Peyer's patch (tissue), 4 donors: ENCODE measurements at regions not wholly inside any gene's neighbourhood (a gene's known extent, or its start where the extent isn't known, plus 50 kb on each side); places are given as distances from the start of the nearest gene placed in this dataset.
"Not testable (repeated sequence)": the region's sequence is repeated elsewhere in the genome, so short reads cannot be mapped to it uniquely, and the experiment has no call there.

ENCODE experiments used
- DNase-seq, 3 donors: peaks; one replicate each; pipeline ENCODE4 v3.0.0-alpha.2; 2017 to 2019
- H3K27ac ChIP-seq, 4 donors: fragments of 200-600 bp; sonication (generic); one replicate each; pipeline ENCODE4 v1.5.1; 2016 to 2019
- H3K27me3 ChIP-seq, 2 donors: fragments of 200-600 bp; sonication (generic); one replicate each; pipeline ENCODE4 v1.5.1; 2019
- H3K36me3 ChIP-seq, 3 donors: fragments of 200-600 bp; sonication (generic); one replicate each; pipeline ENCODE4 v1.5.1; 2016 to 2019
- H3K4me1 ChIP-seq, 4 donors: fragments of 200-600 bp; sonication (generic); one replicate each; pipeline ENCODE4 v1.5.1; 2016 to 2019
- H3K4me3 ChIP-seq, 4 donors: fragments of 200-600 bp; sonication (generic); 1 replicate in 3 of 4; 2 replicates in 1 of 4; pipeline ENCODE4 v1.5.1; 2016 to 2019; ENCODE audit warnings: mild to moderate bottlenecking in 1 of 4
- H3K9me3 ChIP-seq, 4 donors: fragments of 200-600 bp; sonication (generic); one replicate each; pipeline ENCODE4 v1.5.1; 2016 to 2019; ENCODE audit warnings: mild to moderate bottlenecking in 1 of 4
- POLR2A ChIP-seq, 2 donors: fragments of 450-650 bp; IDR thresholded peaks; one replicate each; pipeline ENCODE4 v1.5.1; 2017; ENCODE audit warnings: antibody characterized with exemption in 2 of 2, mild to moderate bottlenecking in 2 of 2, moderate library complexity in 2 of 2
- TF ChIP-seq, protein P1 (sequence below), 6 experiments: fragments of 450-650 bp in 4 of 6; fragments of 200-600 bp in 2 of 6; sonication (generic) in 1 of 6; IDR thresholded peaks; one replicate each; pipeline ENCODE4 v1.5.1; 2017 to 2019; ENCODE audit warnings: antibody characterized with exemption in 6 of 6, mild to moderate bottlenecking in 3 of 6, moderate library complexity in 1 of 6

DNA sequence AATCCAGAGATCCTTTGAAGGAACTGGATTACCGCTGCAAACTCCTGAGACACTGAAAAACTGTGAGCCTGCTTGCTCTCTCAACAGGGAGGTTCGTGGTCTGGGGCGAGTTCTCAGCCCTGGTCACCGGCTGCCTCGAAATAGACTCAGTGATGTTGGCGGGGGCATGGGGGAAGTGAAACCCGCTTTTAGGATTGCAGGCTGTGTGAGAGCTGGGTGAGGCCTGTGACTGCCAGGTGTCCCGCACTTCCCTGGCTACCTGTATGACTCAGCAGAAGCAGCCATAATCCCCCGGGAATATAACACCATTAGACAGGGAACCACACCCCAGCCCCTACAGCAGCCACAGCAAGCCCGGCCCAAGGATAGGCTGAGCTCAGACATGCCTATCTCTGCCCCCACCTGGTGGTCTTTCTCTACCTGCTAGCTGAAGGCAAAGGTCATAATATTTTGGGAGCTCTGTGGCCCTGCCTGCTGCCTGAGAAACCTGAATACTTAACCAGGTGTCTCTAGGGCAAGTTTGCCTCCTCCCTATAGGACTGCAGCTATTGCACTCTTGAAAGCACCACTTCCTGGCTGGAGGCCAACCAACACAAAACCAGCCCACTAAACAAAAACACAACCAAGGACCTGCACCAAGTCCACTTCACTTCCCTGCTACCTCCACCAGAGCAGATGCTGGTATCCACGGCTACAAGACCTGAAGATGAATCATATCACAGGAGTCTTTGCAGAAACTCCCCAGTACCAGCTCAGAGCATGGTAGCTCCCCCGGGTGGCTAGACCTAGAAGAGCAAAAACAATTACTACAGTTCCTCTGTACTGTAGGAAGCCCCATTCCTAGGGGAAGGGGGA, 202.0 kb downstream of the RRAGB start:
- no peaks in the 10 kb centered on the region for H3K27me3 ChIP-seq
- H3K9me3 ChIP-seq = no peaks in the 10 kb centered on the region
- no peak overlapping the region for H3K27ac ChIP-seq
- DNase-seq = peak in 2 of 3 donors; percentile 77 to 78
- TF ChIP-seq, protein P1, sequence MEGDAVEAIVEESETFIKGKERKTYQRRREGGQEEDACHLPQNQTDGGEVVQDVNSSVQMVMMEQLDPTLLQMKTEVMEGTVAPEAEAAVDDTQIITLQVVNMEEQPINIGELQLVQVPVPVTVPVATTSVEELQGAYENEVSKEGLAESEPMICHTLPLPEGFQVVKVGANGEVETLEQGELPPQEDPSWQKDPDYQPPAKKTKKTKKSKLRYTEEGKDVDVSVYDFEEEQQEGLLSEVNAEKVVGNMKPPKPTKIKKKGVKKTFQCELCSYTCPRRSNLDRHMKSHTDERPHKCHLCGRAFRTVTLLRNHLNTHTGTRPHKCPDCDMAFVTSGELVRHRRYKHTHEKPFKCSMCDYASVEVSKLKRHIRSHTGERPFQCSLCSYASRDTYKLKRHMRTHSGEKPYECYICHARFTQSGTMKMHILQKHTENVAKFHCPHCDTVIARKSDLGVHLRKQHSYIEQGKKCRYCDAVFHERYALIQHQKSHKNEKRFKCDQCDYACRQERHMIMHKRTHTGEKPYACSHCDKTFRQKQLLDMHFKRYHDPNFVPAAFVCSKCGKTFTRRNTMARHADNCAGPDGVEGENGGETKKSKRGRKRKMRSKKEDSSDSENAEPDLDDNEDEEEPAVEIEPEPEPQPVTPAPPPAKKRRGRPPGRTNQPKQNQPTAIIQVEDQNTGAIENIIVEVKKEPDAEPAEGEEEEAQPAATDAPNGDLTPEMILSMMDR (IDR thresholded peaks at IDR 0.05) = no peak
- no peak for TF ChIP-seq POLR2A (IDR thresholded peaks at IDR 0.05)
- no peak overlapping the region for H3K4me3 ChIP-seq
- no peaks in the 10 kb centered on the region for H3K4me1 ChIP-seq
- H3K36me3 ChIP-seq = no peaks in the 10 kb centered on the region

DNA sequence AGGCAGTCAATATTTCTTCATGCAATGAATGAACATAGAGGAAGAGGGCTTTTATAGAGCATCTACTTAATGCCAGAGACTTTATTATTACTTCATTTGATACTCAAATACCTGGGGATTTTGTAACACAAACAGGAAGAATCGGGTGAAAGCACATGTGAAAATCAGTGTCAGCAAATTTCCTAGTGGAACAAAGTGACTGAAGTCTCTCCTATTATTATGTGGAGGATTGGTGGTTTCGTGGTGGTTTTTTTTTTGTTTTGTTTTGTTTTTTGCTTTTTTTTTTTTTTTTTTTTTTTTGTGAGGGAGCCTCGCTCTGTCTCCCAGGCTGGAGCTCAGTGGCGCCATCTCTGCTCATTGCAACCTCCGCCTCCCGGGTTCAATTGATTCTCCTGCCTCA, 207.0 kb downstream of the RRAGB start:
- H3K9me3 ChIP-seq = no peaks in the 10 kb centered on the region
- H3K27me3 ChIP-seq = no peaks in the 10 kb centered on the region
- DNase-seq = no peak
- no peaks in the 10 kb centered on the region for H3K4me1 ChIP-seq
- H3K36me3 ChIP-seq = no peaks in the 10 kb centered on the region
- H3K27ac ChIP-seq = no peak overlapping the region
- TF ChIP-seq POLR2A (IDR thresholded peaks at IDR 0.05) = no peak
- TF ChIP-seq, protein P1 (IDR thresholded peaks at IDR 0.05) = no peak
- H3K4me3 ChIP-seq = no peak overlapping the region

DNA sequence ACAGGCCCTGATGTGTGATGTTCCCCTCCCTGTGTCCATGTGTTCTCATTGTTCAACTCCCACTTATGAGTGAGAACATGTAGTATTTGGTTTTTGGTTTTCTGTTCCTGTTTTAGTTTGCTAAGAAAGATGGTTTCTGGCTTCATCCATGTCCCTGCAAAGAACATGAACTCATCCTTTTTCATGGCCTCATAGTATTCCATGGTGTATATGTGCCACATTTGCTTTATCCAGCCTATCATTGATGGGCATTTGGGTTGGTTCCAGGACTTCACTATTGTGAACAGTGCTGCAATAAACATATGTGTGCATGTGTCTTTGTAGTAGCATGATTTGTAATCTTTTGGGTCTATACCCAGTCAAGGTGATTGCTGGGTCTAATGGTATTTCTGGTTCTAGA, 211.0 kb downstream of the RRAGB start:
- not testable (repeated sequence) for H3K9me3 ChIP-seq, DNase-seq, H3K4me1 ChIP-seq, H3K36me3 ChIP-seq, H3K4me3 ChIP-seq, H3K27ac ChIP-seq, H3K27me3 ChIP-seq
